H1 (cell line): ENCODE measurements at regions not wholly inside any gene's neighbourhood (a gene's known extent, or its start where the extent isn't known, plus 50 kb on each side); places are given as distances from the start of the nearest gene placed in this dataset.

Source experiments
- ZNF274 ChIP-seq: IDR thresholded peaks from 2 replicates; pipeline ENCODE4 v1.7.0; 2012; ENCODE audit warnings: low read length, borderline replicate concordance; ENCODE audit errors: extremely low read depth

- no peak for TF ChIP-seq ZNF274
Measured at GRCh38 chr14:66105815-66106214, 380.4 kb upstream of the CCDC196 start (continued).
